ENCODE measurements at regions not wholly inside any gene's neighbourhood (a gene's known extent, or its start where the extent isn't known, plus 50 kb on each side); places are given as distances from the start of the nearest gene placed in this dataset.

DNA sequence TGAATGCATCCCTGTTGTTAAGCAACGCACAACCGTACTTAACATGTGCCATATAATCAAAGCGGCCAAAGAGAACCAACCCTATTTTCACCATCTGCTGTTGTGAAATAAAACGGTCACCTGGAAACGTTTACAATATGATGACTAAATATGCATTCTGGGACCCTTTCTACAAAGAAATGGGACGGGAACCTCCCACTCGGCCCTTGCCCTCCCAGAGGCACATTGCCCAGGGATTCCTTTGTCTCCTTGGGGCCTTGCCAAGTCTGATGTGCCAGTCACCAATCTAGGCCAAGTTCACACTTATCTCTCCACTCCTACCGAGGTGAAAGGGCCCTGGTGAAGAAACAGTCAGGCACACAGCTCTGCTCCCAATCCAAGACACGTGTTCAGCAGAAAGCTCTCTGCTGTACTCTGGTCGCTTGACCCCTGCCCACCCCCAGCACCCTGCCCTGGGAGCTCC lies 427.4 kb upstream of the JARID2 start:
- Histone ChIP-seq H3K79me2 (replicated peaks; ENCODE audit: insufficient read depth, low read length) (no peaks in the 10 kb centered on the region), H3K27me3 (ENCODE audit: insufficient read depth, low read depth, low read length) (no peaks in the 10 kb centered on the region), H3K4me3 (ENCODE audit: low read length) (no peak overlapping the region), H3K4me2 (ENCODE audit: low read length) (no peak overlapping the region), H3K9me2 (ENCODE audit: insufficient read depth, low read length) (no peaks in the 10 kb centered on the region), H3K36me3 (ENCODE audit: insufficient read depth, low read length) (no peaks in the 10 kb centered on the region), H2AFZ (ENCODE audit: low read depth, low read length) (no peak overlapping the region), H3K9me3 (ENCODE audit: low read length) (no peaks in the 10 kb centered on the region), H3K9ac (ENCODE audit: low read length) (no peak overlapping the region), H3K27ac (ENCODE audit: low read length) (no peak overlapping the region), H3F3A (ENCODE audit: insufficient read depth, low read length, poor library complexity, severe bottlenecking) (no peaks in the 10 kb centered on the region), H4K20me1 (ENCODE audit: insufficient read depth) (no peaks in the 10 kb centered on the region)
- no peak for TF ChIP-seq SMC3 (conservative IDR thresholded peaks at IDR 0.05; ENCODE audit: poor library complexity)
- no peak for TF ChIP-seq RAD21 (conservative IDR thresholded peaks at IDR 0.05)
- no peak for TF ChIP-seq POLR2AphosphoS5 (IDR thresholded peaks at IDR 0.05)
- no peak for TF ChIP-seq TAF1 (IDR thresholded peaks at IDR 0.05; ENCODE audit: low read depth)
- TF ChIP-seq MXI1 (conservative IDR thresholded peaks at IDR 0.05; ENCODE audit: poor library complexity, severe bottlenecking), result no peak
- no peak for TF ChIP-seq EZH2 (IDR thresholded peaks at IDR 0.05; ENCODE audit: borderline replicate concordance, insufficient read depth, low read length, poor library complexity, severe bottlenecking)
- TF ChIP-seq, protein P1, sequence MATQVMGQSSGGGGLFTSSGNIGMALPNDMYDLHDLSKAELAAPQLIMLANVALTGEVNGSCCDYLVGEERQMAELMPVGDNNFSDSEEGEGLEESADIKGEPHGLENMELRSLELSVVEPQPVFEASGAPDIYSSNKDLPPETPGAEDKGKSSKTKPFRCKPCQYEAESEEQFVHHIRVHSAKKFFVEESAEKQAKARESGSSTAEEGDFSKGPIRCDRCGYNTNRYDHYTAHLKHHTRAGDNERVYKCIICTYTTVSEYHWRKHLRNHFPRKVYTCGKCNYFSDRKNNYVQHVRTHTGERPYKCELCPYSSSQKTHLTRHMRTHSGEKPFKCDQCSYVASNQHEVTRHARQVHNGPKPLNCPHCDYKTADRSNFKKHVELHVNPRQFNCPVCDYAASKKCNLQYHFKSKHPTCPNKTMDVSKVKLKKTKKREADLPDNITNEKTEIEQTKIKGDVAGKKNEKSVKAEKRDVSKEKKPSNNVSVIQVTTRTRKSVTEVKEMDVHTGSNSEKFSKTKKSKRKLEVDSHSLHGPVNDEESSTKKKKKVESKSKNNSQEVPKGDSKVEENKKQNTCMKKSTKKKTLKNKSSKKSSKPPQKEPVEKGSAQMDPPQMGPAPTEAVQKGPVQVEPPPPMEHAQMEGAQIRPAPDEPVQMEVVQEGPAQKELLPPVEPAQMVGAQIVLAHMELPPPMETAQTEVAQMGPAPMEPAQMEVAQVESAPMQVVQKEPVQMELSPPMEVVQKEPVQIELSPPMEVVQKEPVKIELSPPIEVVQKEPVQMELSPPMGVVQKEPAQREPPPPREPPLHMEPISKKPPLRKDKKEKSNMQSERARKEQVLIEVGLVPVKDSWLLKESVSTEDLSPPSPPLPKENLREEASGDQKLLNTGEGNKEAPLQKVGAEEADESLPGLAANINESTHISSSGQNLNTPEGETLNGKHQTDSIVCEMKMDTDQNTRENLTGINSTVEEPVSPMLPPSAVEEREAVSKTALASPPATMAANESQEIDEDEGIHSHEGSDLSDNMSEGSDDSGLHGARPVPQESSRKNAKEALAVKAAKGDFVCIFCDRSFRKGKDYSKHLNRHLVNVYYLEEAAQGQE (IDR thresholded peaks at IDR 0.05; ENCODE audit: borderline replicate concordance), result no peak
- TF ChIP-seq EP300 (conservative IDR thresholded peaks at IDR 0.05; ENCODE audit: poor library complexity, severe bottlenecking), result no peak
- TF ChIP-seq, protein P2, sequence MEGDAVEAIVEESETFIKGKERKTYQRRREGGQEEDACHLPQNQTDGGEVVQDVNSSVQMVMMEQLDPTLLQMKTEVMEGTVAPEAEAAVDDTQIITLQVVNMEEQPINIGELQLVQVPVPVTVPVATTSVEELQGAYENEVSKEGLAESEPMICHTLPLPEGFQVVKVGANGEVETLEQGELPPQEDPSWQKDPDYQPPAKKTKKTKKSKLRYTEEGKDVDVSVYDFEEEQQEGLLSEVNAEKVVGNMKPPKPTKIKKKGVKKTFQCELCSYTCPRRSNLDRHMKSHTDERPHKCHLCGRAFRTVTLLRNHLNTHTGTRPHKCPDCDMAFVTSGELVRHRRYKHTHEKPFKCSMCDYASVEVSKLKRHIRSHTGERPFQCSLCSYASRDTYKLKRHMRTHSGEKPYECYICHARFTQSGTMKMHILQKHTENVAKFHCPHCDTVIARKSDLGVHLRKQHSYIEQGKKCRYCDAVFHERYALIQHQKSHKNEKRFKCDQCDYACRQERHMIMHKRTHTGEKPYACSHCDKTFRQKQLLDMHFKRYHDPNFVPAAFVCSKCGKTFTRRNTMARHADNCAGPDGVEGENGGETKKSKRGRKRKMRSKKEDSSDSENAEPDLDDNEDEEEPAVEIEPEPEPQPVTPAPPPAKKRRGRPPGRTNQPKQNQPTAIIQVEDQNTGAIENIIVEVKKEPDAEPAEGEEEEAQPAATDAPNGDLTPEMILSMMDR (IDR thresholded peaks at IDR 0.05; ENCODE audit: poor library complexity, severe bottlenecking), result no peak

DNA sequence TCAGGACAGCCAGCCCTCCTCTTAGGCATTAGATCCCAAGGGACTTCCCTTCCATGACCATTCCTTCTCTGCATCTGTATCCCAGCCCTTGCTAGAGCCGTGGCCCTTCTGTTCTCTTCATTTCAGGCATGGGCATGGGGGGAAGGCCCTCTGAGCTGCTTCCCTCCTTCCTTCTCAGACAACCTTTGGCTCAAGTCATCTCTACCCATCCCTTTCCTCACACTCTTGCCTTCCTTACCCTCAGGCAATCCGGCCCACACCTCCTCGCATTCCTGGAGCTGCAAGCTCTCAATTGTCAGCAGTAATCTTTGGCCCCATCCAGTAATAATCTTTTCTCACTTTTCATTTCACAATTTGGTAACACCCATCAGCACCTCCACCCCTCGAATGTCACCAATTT lies 426.9 kb upstream of the JARID2 start:
- Histone ChIP-seq H4K20me1 (ENCODE audit: insufficient read depth) (no peaks in the 10 kb centered on the region), H2AFZ (ENCODE audit: low read depth, low read length) (no peak overlapping the region), H3K9me3 (ENCODE audit: low read length) (no peaks in the 10 kb centered on the region), H3K4me2 (ENCODE audit: low read length) (no peak overlapping the region), H3K79me2 (replicated peaks; ENCODE audit: insufficient read depth, low read length) (no peaks in the 10 kb centered on the region), H3K4me3 (ENCODE audit: low read length) (no peak overlapping the region), H3K9me2 (ENCODE audit: insufficient read depth, low read length) (no peaks in the 10 kb centered on the region), H3K9ac (ENCODE audit: low read length) (no peak overlapping the region), H3K27me3 (ENCODE audit: insufficient read depth, low read depth, low read length) (no peaks in the 10 kb centered on the region), H3F3A (ENCODE audit: insufficient read depth, low read length, poor library complexity, severe bottlenecking) (no peaks in the 10 kb centered on the region), H3K27ac (ENCODE audit: low read length) (no peak overlapping the region), H3K36me3 (ENCODE audit: insufficient read depth, low read length) (no peaks in the 10 kb centered on the region)
- TF ChIP-seq, protein P2 (IDR thresholded peaks at IDR 0.05; ENCODE audit: poor library complexity, severe bottlenecking), result no peak
- TF ChIP-seq EP300 (conservative IDR thresholded peaks at IDR 0.05; ENCODE audit: poor library complexity, severe bottlenecking), result no peak
- TF ChIP-seq TAF1 (IDR thresholded peaks at IDR 0.05; ENCODE audit: low read depth), result no peak
- no peak for TF ChIP-seq MXI1 (conservative IDR thresholded peaks at IDR 0.05; ENCODE audit: poor library complexity, severe bottlenecking)
- TF ChIP-seq SMC3 (conservative IDR thresholded peaks at IDR 0.05; ENCODE audit: poor library complexity), result no peak
- TF ChIP-seq, protein P1 (IDR thresholded peaks at IDR 0.05; ENCODE audit: borderline replicate concordance), result no peak
- TF ChIP-seq EZH2 (IDR thresholded peaks at IDR 0.05; ENCODE audit: borderline replicate concordance, insufficient read depth, low read length, poor library complexity, severe bottlenecking), result no peak
- no peak for TF ChIP-seq RAD21 (conservative IDR thresholded peaks at IDR 0.05)
- no peak for TF ChIP-seq POLR2AphosphoS5 (IDR thresholded peaks at IDR 0.05)
